ENCODE measurements at regions not wholly inside any gene's neighbourhood (a gene's known extent, or its start where the extent isn't known, plus 50 kb on each side); places are given as distances from the start of the nearest gene placed in this dataset.

DNA sequence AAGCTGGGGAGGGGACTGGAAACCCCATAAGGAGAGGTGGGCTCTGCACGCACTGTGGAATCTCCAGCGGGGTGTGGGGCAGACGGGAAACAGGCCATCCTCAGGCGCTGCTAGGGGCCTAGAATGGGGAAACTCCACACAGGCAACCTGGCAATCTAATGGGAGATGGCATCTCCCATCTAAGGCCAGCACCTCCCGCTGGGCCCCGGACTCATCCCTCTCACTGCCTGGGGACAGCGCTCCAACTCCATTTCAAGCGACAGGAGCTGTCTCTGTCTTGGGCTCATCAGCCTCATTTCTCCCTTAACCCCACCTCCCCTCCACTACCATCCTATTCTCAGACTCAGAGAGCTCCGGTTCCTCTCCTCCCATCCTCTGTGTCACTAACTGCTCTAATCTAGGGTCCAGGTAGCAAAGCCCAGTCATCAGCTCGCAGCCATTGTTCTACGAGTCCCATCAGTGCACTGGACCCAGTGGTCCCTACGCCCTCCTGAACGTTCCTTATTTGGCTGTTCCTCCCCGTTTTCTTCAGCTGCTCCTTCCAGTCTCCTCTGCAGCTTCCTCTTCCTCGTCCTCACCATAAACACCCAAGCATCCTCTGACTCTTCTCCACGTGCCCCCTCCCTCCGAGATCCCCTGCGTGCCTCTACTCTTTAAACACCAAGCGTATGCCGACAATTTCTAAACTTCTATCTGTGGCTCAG, 93.4 kb upstream of the CASZ1 start (continued):
- TF ChIP-seq, protein P1, sequence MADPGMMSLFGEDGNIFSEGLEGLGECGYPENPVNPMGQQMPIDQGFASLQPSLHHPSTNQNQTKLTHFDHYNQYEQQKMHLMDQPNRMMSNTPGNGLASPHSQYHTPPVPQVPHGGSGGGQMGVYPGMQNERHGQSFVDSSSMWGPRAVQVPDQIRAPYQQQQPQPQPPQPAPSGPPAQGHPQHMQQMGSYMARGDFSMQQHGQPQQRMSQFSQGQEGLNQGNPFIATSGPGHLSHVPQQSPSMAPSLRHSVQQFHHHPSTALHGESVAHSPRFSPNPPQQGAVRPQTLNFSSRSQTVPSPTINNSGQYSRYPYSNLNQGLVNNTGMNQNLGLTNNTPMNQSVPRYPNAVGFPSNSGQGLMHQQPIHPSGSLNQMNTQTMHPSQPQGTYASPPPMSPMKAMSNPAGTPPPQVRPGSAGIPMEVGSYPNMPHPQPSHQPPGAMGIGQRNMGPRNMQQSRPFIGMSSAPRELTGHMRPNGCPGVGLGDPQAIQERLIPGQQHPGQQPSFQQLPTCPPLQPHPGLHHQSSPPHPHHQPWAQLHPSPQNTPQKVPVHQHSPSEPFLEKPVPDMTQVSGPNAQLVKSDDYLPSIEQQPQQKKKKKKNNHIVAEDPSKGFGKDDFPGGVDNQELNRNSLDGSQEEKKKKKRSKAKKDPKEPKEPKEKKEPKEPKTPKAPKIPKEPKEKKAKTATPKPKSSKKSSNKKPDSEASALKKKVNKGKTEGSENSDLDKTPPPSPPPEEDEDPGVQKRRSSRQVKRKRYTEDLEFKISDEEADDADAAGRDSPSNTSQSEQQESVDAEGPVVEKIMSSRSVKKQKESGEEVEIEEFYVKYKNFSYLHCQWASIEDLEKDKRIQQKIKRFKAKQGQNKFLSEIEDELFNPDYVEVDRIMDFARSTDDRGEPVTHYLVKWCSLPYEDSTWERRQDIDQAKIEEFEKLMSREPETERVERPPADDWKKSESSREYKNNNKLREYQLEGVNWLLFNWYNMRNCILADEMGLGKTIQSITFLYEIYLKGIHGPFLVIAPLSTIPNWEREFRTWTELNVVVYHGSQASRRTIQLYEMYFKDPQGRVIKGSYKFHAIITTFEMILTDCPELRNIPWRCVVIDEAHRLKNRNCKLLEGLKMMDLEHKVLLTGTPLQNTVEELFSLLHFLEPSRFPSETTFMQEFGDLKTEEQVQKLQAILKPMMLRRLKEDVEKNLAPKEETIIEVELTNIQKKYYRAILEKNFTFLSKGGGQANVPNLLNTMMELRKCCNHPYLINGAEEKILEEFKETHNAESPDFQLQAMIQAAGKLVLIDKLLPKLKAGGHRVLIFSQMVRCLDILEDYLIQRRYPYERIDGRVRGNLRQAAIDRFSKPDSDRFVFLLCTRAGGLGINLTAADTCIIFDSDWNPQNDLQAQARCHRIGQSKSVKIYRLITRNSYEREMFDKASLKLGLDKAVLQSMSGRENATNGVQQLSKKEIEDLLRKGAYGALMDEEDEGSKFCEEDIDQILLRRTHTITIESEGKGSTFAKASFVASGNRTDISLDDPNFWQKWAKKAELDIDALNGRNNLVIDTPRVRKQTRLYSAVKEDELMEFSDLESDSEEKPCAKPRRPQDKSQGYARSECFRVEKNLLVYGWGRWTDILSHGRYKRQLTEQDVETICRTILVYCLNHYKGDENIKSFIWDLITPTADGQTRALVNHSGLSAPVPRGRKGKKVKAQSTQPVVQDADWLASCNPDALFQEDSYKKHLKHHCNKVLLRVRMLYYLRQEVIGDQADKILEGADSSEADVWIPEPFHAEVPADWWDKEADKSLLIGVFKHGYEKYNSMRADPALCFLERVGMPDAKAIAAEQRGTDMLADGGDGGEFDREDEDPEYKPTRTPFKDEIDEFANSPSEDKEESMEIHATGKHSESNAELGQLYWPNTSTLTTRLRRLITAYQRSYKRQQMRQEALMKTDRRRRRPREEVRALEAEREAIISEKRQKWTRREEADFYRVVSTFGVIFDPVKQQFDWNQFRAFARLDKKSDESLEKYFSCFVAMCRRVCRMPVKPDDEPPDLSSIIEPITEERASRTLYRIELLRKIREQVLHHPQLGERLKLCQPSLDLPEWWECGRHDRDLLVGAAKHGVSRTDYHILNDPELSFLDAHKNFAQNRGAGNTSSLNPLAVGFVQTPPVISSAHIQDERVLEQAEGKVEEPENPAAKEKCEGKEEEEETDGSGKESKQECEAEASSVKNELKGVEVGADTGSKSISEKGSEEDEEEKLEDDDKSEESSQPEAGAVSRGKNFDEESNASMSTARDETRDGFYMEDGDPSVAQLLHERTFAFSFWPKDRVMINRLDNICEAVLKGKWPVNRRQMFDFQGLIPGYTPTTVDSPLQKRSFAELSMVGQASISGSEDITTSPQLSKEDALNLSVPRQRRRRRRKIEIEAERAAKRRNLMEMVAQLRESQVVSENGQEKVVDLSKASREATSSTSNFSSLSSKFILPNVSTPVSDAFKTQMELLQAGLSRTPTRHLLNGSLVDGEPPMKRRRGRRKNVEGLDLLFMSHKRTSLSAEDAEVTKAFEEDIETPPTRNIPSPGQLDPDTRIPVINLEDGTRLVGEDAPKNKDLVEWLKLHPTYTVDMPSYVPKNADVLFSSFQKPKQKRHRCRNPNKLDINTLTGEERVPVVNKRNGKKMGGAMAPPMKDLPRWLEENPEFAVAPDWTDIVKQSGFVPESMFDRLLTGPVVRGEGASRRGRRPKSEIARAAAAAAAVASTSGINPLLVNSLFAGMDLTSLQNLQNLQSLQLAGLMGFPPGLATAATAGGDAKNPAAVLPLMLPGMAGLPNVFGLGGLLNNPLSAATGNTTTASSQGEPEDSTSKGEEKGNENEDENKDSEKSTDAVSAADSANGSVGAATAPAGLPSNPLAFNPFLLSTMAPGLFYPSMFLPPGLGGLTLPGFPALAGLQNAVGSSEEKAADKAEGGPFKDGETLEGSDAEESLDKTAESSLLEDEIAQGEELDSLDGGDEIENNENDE (IDR thresholded peaks at IDR 0.05; ENCODE audit: insufficient replicate concordance, low read length): no peak
- TF ChIP-seq PHF8 (conservative IDR thresholded peaks at IDR 0.05; ENCODE audit: low read depth, low read length): no peak

Data from H1 (cell line).